Pancreas (tissue), 10 donors: ENCODE measurements at regions not wholly inside any gene's neighbourhood (a gene's known extent, or its start where the extent isn't known, plus 50 kb on each side); places are given as distances from the start of the nearest gene placed in this dataset.

Source experiments
- ATAC-seq, 4 donors: fragments of 200-7000 bp; cut with Tn5 transposase; one replicate each; pipeline versions ENCODE4 v1.8.0 to v1.9.1; 2020; ENCODE audit warnings: mild to moderate bottlenecking in 4 of 4, moderate library complexity in 4 of 4
- DNase-seq, 6 donors: peaks; one replicate each; pipeline ENCODE4 v3.0.0-alpha.2; 2020
- FAIRE-seq: peaks from 2 replicates; lab custom pipeline; 2012; peaks lifted over from hg19 to GRCh38; lab: Jason Lieb, UNC
- H3K27ac ChIP-seq, 4 donors: fragments of 200-600 bp; sonication (generic); 1 replicate in 3 of 4; 2 replicates in 1 of 4; pipeline versions ENCODE4 v1.5.0 to v1.8.0; 2020
- H3K27me3 ChIP-seq, 4 donors: fragments of 200-600 bp; one replicate each; pipeline ENCODE4 v1.8.0; 2021
- H3K36me3 ChIP-seq, 3 donors: fragments of 200-600 bp; sonication (generic) in 1 of 3; one replicate each; pipeline versions ENCODE4 v1.5.0 to v1.8.0; 2020 to 2021
- H3K4me1 ChIP-seq, 3 donors: fragments of 200-600 bp; one replicate each; pipeline ENCODE4 v1.8.0; 2021
- H3K4me3 ChIP-seq, 4 donors: fragments of 200-600 bp; sonication (generic) in 2 of 4; one replicate each; pipeline versions ENCODE4 v1.5.0 to v1.8.0; 2020 to 2021
- H3K9me3 ChIP-seq, 4 donors: fragments of 200-600 bp; one replicate each; pipeline ENCODE4 v1.8.0; 2021
- WGBS, 2 donors: extraction: QIAGEN DNeasy Blood & Tissue Kit; methylation state at CpG; one replicate each; pipeline ENCODE4 v1.1.7; 2013; 5-methylcytosine and 5-hydroxymethylcytosine counted together
- intact Hi-C, 3 donors: fragments of 100-400 bp; cut with DNase I; formaldehyde crosslinking; loops; one replicate each; pipeline versions ENCODE4 v1.11.1 to v1.14.2; 2022
- TF ChIP-seq, protein P1 (sequence below), 4 donors: fragments of 200-600 bp; sonication (generic) in 3 of 4; IDR thresholded peaks; one replicate each; pipeline versions ENCODE4 v1.5.0 to v1.8.0; 2021; ENCODE audit warnings: antibody characterized with exemption in 4 of 4
- donor health status: healthy with polysubstance abuse.
- donor health status: DM: no; HTN: no; CAD: no; lungs with moderate emphysema.
- donor health status: DM: no; HTN: no; CAD: no.
- donor health status: control.
- donor health status: control.
- donor health status: Bipolar disorder and iron deficiency.
- donor health status: DM: yes; HTN: yes; CAD: no.
- donor health status: DM: no; HTN: no; CAD: no.
- donor health status: DM: no; HTN: no; CAD: no.
- donor health status: DM: yes; HTN: yes; CAD: no.

DNA sequence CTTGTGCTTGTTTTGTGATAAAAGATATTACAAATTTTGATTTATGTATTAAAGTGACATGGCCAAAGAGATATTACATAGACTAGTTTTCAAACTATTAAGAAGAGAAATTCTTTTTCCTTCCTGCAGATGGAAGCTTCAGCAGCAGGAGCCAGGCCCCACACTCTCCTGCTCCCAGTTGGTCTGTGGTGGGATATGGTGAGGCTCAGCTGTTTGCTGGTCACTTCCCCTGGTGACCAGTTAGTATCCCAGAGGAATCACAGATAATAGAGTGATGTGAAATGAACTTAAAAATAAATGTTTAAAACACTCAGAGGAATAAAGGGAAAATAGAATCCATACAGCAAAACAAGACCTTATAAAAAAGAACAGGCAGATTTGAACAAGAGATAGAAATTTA lies 154.7 kb downstream of the KTN1 start:
- Histone ChIP-seq H3K27me3 (no peaks in the 10 kb centered on the region), H3K4me3 (no peak overlapping the region), H3K36me3 (no peaks in the 10 kb centered on the region), H3K9me3 (no peaks in the 10 kb centered on the region), H3K27ac (no peak overlapping the region), H3K4me1 (no peaks in the 10 kb centered on the region)
- FAIRE-seq, result no peak
- intact Hi-C loops, result no loop called here
- ATAC-seq, result no peak
- TF ChIP-seq, protein P1, sequence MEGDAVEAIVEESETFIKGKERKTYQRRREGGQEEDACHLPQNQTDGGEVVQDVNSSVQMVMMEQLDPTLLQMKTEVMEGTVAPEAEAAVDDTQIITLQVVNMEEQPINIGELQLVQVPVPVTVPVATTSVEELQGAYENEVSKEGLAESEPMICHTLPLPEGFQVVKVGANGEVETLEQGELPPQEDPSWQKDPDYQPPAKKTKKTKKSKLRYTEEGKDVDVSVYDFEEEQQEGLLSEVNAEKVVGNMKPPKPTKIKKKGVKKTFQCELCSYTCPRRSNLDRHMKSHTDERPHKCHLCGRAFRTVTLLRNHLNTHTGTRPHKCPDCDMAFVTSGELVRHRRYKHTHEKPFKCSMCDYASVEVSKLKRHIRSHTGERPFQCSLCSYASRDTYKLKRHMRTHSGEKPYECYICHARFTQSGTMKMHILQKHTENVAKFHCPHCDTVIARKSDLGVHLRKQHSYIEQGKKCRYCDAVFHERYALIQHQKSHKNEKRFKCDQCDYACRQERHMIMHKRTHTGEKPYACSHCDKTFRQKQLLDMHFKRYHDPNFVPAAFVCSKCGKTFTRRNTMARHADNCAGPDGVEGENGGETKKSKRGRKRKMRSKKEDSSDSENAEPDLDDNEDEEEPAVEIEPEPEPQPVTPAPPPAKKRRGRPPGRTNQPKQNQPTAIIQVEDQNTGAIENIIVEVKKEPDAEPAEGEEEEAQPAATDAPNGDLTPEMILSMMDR (IDR thresholded peaks at IDR 0.05), result no peak
- no peak for DNase-seq

GRCh38 chr14:55739967-55740648 lies 160.1 kb downstream of the KTN1 start:
- Histone ChIP-seq H3K27me3 (no peaks in the 10 kb centered on the region), H3K9me3 (no peaks in the 10 kb centered on the region), H3K4me3 (no peak overlapping the region), H3K4me1 (no peaks in the 10 kb centered on the region), H3K27ac (peak overlapping the region; percentile 38 to 53 (median 50)), H3K36me3 (no peaks in the 10 kb centered on the region)
- intact Hi-C loops, result no loop called here
- ATAC-seq (peak; percentile 50 to 81 (median 74)), FAIRE-seq (no peak), DNase-seq (peak in 4 of 6 donors; percentile 31 to 66 (median 48))
- 62 to 64% methylated on average over 6 of the region's 6 CpGs for WGBS, 2 donors
- TF ChIP-seq, protein P1 (IDR thresholded peaks at IDR 0.05), result no peak

DNA sequence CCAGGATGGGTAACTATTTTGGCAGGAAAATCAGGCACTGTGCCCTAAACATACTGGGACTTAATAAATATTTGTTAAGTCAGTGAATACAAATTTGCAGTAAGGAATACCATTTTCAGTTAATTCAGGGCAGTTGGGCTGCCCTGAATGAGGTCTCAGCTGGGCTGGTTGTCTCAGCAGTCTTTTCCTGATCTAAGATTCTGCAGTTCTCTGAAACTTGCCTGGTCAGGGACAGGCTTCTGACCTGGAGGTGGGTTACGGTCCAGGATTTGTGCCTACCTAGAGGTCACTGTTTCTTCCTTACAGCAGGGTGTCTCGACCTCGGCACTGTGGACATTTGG lies 160.6 kb downstream of the KTN1 start:
- Histone ChIP-seq H3K27ac (peak overlapping the region; percentile 38 to 53 (median 49)), H3K27me3 (no peaks in the 10 kb centered on the region), H3K36me3 (no peaks in the 10 kb centered on the region), H3K4me3 (no peak overlapping the region), H3K9me3 (no peaks in the 10 kb centered on the region), H3K4me1 (no peaks in the 10 kb centered on the region)
- intact Hi-C loops, result no loop called here
- FAIRE-seq (no peak), ATAC-seq (peak in 2 of 4 donors; percentile 8 to 35), DNase-seq (no peak)
- TF ChIP-seq, protein P1 (IDR thresholded peaks at IDR 0.05), result no peak
- 60 to 71% methylated on average over 3 of the region's 3 CpGs for WGBS, 2 donors

DNA sequence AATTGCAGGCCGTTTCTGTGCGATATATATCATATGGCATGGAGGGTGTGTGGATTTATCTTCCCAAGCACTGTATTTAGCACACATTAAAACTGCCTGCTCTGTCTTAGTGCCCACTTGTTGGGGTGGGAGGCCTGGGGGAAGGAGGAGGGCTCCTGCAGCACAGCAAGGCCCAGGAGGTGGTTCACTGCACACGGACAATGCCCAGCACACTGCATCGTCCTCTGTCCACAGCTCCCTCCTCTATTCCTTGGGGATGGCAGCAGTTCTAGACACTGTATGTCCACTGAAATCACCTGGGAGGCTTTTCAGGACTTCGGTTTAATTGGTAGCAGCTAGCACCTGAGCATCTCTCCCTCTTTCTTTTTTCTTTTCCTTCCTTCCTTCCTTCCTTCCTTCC lies 161.2 kb downstream of the KTN1 start:
- TF ChIP-seq, protein P1 (IDR thresholded peaks at IDR 0.05), result no peak
- H3K4me1 ChIP-seq, result no peaks in the 10 kb centered on the region
- intact Hi-C loops, result no loop called here
- FAIRE-seq, result no peak
- H3K9me3 ChIP-seq, result no peaks in the 10 kb centered on the region
- WGBS, 2 donors, result 82 to 85% methylated on average over 5 of the region's 5 CpGs
- H3K36me3 ChIP-seq, result no peaks in the 10 kb centered on the region
- peak overlapping the region; percentile 38 to 53 (median 49) for H3K27ac ChIP-seq
- ATAC-seq, result no peak
- DNase-seq, result no peak
- no peak overlapping the region for H3K4me3 ChIP-seq
- no peaks in the 10 kb centered on the region for H3K27me3 ChIP-seq

GRCh38 chr14:55743551-55743950 lies 163.5 kb downstream of the KTN1 start:
- H3K27ac ChIP-seq, result no peak overlapping the region
- H3K4me1 ChIP-seq, result no peaks in the 10 kb centered on the region
- intact Hi-C loops, result no loop called here
- no peaks in the 10 kb centered on the region for H3K36me3 ChIP-seq
- no peak for ATAC-seq
- no peaks in the 10 kb centered on the region for H3K27me3 ChIP-seq
- TF ChIP-seq, protein P1 (IDR thresholded peaks at IDR 0.05), result no peak
- FAIRE-seq, result no peak
- no peaks in the 10 kb centered on the region for H3K9me3 ChIP-seq
- WGBS, 2 donors, result 87 to 89% methylated on average over 6 of the region's 6 CpGs
- H3K4me3 ChIP-seq, result no peak overlapping the region
- no peak for DNase-seq
